ENCODE measurements at regions not wholly inside any gene's neighbourhood (a gene's known extent, or its start where the extent isn't known, plus 50 kb on each side); places are given as distances from the start of the nearest gene placed in this dataset.
A peak's percentile ranks its signal among the peaks of the same experiment; 100 is the strongest.

DNA sequence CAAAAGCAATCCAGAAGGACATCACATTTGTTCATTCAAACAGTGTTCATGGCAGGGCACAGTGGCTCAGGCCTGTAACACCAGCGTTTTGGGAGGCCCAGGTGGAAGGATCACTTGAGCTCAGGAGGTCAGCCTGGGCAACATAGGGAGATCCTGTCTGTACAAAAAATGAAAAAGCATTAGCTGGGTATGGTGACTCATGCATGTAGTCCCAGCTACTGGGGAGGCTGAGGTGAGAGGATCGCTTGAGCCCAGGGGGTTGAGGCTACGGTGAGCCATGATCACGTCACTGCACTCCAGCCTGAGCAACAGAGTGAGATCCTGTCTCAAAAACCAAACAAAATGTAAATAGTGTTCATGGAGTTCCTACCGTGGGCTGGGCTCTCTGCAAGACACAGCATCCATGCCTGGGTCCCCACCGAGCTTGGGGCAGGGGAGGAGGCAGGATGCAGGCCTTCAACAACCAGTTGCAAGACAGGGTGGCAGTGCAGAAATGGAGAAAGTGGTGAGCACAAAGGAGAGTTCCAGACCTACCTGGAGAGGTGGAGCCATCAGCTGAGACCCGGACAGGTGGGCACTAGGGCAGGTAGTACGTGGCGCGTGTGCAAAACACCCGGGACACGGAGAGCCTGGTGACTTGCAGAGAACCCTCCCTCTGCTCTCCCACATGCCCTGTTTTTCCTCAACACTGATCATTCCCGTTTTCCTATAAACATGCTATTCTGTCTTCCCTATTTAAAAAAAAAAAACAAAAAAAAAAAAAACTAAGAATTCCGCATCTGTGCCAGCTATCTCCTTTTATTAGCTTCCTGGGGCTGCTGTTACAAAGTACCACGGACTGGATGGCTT, 138.9 kb downstream of the TOMM20 start:
- no peak for DNase-seq (ENCODE audit: low spot score)

DNA sequence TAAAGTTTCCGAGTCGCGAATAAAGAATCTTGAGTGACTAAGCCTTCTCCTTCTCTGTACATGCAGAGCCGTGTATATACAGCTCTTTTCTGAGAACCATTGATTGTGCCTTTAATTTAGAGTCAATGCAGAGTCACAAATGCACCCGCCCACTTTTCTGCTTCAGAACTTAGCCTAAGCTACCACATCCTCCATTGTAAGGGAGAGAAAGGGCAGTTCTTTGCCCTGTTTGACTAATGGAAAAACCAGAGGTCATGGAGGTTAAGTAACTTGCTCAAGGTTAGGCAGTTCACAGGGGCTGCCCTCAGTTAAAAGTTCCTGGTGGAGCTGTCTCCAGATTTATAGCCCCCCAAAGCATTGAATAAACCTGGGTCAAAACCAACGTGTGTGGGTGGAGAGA, 139.6 kb downstream of the TOMM20 start:
- DNase-seq (ENCODE audit: low spot score), result no peak

DNA sequence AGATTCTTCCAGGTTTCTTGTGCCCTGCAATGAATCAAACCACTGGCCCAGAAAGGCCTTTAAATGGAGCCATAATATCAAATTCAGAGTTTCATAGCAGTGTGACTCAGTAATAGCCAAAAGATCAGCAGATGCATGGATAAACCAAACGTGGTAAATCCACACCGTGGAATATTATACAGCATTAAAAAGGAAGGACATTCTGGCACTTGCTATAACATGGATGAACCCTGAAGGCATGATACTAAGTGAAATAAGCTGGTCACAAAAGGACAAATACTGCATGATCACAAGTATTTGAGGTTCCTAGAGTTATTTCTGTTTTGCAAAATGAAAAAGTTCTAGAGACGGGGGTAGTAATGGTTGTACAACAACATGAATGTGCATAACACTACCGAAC, 140.1 kb downstream of the TOMM20 start:
- DNase-seq (ENCODE audit: low spot score), result no peak

DNA sequence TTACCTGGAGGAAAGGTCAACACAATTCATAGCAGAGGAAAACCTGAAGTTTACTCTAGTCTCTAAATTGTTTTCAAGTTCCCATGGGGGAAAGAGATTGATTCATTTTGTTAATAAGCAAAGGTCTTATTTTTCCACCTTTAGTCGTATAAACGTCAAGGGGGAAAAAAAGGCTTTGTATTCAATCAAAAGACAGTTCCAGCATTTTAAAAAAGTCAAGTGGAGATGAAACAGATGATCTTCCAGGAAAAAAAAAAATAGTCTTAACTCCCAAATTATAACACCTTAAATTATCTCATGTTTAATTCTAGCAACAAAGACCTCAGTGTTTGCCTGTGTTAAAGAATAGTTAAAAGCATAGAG, 140.5 kb downstream of the TOMM20 start:
- DNase-seq (ENCODE audit: low spot score), result no peak

DNA sequence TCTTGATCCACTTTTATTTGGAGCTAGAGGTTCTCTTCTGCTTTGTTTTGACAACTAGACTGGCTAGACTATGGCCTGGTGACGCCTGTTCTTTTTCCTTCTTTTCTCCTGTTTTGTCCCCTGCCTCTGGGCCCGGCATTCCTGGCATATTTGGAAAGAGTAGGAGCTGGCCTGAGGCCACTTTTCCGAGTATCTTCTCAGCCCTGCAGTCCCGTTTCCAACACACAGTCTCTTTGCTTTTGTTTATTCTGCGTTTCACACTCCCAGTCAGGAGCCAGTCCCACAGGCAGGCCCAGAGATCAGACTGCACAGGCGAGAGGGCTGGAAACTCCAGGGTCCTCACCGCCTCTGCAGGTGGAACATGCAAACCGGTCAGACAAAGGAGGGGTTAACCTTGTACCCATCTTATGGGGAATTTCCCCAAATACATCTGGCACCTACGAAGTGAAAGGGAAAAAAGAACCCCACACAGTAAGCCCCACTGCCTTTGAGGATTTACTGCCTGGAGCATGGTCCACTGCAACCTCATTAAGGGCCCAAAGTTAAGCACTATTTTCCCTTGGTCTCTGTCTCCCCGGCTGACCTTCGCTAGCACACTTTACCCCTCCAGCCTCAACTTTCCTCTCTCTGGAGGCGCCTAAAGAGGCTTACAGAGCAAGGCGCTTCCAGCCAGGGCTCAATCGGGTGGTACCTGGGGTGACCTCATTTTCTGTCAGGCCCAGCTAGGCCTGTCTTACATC, 141.1 kb downstream of the TOMM20 start:
- DNase-seq (ENCODE audit: low spot score), result peak; percentile 51

DNA sequence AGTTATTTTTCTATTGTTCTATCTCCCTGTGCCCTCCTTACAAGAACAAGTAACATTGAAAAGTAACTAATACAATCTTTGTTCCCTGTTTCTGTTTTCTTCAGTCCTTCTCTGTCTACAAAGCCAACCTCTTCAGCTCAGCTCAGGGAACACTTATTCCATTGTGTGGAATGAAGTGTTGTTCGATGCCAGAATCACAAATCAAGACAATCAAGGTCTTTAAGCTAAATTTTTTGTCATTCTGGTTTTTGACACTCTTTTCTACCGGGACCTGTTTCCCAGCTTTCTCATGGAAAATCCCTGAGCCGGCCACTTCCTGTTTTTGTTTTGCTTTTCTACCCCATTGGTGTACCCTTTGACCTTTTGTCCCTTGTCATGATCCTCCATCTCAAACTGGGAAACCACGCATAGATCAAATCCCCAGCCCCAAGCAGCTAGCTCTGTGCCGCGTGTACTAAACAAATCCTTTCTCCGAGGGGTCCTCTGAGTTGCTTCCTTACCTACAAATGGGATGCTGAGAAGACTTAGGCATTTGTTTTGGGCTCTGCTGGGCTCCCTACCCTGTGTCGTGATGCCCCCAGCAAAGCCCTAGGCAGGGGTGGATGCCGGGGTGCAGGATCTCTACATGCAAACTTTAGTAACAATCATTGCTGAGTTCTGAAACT, 141.8 kb downstream of the TOMM20 start:
- DNase-seq (ENCODE audit: low spot score), result peak; percentile 50

DNA sequence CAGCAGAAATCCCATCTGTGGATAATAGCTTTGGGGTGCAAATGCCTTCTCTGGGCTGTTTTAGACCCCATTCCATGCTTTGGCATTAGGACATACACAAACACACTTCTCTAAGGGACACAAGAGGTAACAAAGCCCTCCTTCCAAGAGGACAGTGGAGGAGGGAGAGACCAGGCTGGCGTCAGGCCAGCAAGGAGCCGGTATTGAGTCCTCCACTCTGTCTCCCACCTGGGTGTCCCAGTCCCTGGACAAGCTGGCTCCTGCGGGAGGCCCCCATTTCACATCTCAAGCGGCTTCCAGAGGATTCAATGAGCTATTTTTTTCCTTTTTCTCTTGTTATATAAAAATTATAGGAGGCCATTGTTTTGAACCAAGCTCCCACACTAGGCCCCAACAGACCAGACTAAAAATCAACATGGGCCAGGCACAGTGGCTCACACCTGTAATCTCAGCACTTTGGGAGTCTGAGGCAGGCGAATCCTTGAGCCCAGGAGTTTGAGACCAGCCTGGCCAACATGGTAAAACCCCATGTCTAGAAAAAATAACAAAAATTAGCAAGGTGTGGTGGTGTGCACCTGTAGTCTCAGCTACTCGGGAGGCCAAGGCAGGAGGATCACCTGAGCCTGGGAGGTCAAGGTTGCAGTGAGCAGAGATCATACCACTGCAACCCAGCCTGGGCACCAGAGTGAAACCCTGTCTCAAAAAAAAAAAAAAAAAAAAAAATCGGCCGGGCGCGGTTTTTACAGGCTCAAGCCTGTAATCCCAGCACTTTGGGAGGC, 142.9 kb downstream of the TOMM20 start:
- DNase-seq (ENCODE audit: low spot score), result no peak

DNA sequence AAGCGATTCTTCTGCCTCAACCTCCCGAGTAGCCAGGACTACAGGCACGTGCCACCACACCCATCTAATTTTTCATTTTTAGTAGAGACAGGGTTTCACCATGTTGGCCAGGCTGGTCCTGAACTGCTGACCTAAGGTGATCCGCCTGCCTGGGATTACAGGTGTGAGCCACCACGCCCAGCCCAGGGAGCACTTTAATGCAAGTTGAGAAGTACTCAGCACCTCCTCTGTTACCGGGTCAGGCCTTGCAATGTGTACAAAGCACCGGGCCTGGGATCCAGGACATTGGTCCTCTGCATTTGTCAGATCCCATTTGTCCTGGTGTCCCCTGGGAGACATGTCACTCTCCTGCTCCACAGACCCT, 143.6 kb downstream of the TOMM20 start:
- DNase-seq (ENCODE audit: low spot score), result no peak

DNA sequence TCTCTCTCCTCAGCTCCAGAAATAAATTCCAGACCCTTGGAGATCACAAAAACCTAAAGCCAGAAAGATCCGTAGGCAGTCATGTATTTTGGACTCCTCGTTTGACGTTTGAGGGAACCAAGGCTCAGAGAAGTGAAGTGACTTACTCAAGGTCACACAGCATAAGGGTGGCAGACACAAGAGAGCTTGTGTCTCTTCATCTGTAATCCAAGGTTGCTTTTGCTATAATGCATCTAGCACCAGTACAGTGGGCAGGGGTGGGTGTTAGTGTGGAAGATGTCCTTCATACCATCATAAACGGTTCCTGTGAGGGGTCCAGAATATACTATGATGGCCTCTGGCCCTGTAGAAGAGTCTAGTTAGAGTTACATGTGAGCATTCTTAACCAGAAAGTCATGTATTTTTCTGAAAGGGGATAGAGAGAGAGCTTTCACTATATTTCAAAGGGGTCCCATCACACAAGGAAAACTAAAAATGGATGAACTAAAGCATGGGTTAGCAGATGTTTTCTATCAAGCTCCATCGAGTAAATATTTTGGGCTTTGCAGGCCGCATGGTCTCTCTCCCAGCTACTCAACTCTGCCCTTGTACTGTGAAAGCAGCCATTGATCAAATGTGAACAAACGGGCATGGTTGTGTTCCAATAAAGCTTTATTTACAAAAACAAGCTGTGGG, 144.9 kb downstream of the TOMM20 start:
- DNase-seq (ENCODE audit: low spot score), result no peak

DNA sequence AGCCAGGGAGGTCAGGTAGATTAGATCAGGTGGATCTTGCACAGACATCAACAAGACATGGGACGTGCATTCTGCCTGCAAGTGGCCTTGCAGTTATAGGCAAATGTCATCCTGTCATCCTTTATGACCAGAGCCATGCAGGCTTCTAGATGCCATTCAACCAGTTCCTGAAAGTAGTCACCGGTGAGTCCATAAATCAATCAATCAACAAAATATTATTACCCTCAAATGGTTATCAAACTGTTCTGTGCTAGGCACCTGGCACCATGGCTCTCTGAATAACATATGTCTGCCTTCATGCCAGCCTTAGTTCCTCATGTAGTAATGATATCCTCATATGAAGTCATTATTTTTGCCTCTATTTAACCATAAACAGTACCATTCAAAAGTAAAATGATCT, 146.9 kb downstream of the TOMM20 start:
- DNase-seq (ENCODE audit: low spot score), result no peak

DNA sequence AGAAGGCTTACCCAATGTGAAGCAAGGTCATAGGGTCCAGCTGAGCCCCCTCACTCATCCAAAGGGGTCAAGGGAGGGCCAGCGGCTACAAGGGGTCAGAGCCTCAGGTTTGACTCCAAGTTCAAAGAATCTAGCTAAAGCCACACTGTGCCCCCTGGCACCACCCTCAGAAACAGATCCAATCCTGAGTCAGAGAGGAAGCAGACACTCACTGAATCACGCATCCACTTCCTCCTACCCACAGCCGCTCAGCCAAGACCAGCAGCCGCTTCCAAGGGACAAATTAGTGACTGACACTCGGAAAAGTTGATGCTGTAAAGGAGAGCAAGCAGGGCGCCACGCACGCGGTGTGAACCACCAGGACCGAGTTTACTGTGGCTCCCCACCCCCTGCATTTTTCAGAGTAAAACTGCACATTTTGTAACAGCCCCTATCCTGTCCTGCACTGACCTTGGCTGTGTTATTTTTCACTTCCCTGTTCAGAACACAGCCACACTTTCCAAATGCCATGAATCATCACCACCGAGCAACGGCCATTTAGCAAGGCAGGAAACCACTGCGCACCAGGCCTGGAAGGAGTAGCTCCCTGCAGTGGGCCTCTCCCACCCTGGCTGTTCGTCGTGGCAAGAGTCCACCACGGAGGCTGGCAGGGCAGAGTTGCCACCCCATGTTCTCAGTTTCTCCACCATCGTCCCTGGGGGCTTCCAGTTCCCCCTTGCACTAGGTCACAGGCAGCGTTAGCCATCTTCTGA, 147.8 kb downstream of the TOMM20 start:
- peak; percentile 55 for DNase-seq (ENCODE audit: low spot score)

DNA sequence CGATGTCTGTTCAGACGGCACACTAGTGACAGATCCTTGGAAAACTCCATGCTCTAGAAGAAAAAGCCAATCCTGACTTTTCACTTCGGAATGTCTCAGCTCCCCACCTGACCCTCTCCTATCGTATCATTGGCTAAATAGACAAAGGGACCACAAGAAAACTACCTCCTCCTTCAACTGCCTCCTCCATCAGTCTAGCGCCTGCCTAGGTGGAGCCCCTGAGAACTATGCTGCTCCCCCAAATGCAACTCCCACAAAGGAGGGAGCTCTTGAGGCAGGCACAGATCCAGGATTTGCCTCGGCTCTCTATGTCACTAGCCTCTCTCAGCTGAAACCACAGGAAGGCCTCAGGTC, 148.4 kb downstream of the TOMM20 start:
- DNase-seq (ENCODE audit: low spot score), result no peak

DNA sequence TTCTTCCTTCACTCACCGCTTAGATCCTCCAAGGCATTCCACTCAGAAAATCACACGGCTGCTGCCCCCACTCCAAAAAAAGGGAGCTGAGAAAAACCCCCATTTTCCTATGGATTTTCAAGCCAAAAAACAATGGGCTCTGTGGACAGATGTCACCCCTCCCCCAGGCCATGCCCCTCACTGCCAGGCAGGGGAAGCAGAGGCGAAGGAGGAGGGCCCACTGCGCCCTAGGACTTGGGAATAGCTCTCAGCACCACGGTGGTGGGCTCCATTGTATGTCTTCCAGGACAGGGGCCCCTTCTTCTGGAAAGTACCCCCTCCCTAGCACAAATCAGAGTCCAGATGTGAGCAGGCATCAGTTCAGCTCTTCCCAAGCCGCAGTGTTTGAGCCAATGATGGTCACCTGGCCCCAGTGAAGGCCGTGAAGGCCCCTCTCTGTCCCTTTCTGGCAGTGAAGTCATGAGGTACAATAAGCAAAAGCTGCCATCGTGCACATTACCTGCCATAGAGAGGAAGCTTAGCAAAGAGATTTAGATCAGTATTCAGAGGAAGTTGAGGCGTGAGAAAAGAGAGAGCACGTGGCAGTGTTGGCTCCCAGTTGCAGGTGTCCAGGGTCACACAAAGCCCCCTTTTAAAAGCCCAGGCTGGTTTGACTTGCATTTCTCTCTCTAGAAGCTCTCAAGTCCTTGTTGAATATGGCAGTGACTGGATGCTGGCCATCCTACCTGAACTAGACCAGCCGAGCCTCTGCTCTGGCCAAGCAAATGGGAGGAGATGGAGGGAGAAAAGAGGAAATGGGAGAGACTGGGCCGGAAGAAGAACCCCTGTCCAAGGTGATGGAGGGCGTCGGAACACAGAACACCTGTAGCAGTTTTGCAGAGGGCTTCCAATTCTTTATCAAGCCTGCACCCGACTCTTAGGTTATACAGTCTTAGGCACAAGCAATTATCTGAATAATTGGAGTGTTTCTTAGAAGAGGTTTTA, 149.0 kb downstream of the TOMM20 start:
- no peak for DNase-seq (ENCODE audit: low spot score)

DNA sequence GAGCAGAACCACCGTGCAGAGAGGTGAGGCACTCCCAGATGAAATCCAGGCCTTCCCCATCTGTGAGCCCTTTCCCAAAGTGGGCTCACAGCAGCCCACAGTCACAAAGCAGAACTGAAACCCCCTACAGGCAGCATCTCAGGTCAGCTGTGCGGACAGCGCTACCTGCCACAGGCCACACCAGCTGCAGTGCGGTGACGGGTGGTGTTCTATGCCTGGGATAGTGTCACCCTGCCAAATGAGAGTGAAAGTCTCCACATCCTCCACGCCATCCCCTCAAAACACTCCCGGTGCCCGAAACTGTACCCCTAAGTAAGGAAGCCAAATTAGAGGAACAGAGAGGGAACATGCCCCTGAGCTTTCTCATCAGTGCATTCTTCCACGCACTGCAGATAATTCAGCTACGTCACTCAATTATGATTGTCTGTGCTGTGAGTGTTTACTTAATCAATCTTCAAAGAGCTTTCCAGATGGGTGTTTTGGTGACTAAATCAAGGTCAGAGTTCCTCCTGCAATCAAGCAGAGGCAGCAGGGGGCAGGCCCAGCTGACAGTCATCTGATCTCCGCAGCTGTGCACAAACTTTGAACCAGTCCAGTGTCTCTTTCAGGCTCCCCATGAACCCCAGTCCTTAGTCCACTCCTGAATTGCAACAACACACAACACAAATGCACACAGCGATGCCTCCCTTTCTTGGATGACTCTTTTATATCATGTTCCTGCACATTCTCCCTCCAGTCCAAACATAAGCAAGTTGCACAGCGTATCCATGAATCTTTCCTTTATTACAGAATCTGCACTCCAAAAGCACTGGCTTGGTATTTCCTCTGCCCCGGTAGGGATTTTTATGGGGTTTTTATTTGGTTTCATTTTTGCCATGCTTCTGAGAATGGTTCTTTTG, 150.0 kb downstream of the TOMM20 start:
- peak; percentile 93 for DNase-seq (ENCODE audit: low spot score)

DNA sequence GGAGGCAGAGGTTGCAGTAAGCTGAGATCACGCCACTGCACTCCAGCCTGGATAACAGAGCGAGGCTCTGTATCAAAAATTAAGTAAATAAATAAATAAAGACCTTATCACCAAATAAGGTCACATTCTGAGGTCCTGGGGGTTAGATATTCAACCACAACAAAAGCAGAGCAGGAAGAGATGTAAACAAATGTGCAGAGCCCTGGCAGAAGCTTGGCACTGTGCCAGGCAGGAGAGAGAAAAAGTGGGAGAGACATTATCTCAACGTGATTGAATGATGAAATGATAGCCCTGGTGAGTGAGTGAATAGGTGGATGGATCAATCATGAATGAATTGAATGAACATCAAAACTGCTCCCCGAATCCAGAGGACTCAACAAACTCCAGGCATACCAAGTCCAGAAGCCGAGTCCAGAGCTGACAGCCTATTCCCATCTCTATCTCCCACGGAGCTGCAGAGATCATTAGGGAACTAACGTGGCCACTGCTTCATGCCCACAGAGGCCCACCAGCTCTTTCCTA, 150.7 kb downstream of the TOMM20 start:
- peak; percentile 35 for DNase-seq (ENCODE audit: low spot score)

DNA sequence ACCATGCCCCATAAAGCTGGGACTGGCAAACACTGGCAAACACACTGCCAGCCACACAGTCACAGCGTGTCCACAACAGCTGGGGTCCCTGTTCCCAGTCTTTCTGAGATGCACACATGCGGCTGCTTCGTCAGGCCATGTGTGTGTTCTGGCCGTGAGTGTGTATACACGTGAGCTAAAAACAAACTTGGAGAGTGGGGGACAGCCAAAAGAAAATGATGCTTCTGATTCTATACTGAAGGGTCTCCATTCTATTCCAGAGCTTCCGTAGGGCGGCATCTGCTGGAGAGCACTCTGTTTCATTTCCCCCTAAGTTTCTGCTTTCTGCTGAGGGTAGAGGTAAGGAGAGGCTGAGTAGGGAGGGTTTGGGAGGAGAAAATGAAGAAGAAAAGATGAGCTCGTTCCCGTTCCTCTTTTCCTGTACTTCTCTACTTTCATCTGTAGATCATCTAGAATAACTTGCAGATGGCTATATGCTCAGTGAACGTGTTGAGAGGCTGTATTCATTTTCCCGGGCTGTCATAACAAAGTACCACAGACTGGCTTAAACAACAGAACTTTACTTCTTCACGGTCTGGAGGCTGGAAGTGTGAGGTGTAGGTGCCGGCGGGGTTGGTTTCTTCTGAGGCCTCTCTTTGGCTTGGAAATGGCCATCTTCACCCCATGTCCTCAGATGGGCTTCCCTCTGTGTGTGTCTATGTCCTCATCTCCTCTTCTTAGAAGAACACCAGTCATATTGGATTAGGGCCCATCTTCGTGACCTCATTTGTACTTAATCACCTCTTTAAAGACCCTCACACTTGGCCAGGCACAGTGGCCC, 151.6 kb downstream of the TOMM20 start:
- DNase-seq (ENCODE audit: low spot score), result peak; percentile 57

Data from globus pallidus (tissue), 1 donor.